PFSK-1 (cell line): ENCODE measurements at regions not wholly inside any gene's neighbourhood (a gene's known extent, or its start where the extent isn't known, plus 50 kb on each side); places are given as distances from the start of the nearest gene placed in this dataset.

ENCODE experiments used
- FOXP2 ChIP-seq: optimal IDR thresholded peaks from 2 replicates; pipeline ENCODE3; 2011; ENCODE audit warnings: borderline replicate concordance, control low read depth, inconsistent platforms; ENCODE audit not compliant: insufficient read depth; ENCODE audit errors: extremely low read length, extremely low read depth
- POLR2AphosphoS5 ChIP-seq: IDR thresholded peaks from 2 replicates; pipeline ENCODE4 v1.6.1; 2012; ENCODE audit warnings: low read depth, mild to moderate bottlenecking, control low read depth, low read length, moderate library complexity
- REST ChIP-seq, 2 experiments: IDR thresholded peaks; 2 replicates each; pipeline versions ENCODE4 v1.6.1 to v1.8.0; 2011 to 2012; ENCODE audit warnings: low read depth in 2 of 2, low read length in 2 of 2, control low read depth in 1 of 2, inconsistent platforms in 1 of 2, mild to moderate bottlenecking in 1 of 2, moderate library complexity in 1 of 2; ENCODE audit not compliant: insufficient read depth in 1 of 2
- SIN3A ChIP-seq: IDR thresholded peaks from 2 replicates; pipeline ENCODE4 v1.6.1; 2012; ENCODE audit warnings: mild to moderate bottlenecking, low read length, moderate library complexity, borderline replicate concordance; ENCODE audit not compliant: insufficient read depth
- TAF1 ChIP-seq: IDR thresholded peaks from 2 replicates; pipeline ENCODE4 v1.6.1; 2012; ENCODE audit warnings: low read length, control low read depth, borderline replicate concordance; ENCODE audit not compliant: insufficient read depth

DNA sequence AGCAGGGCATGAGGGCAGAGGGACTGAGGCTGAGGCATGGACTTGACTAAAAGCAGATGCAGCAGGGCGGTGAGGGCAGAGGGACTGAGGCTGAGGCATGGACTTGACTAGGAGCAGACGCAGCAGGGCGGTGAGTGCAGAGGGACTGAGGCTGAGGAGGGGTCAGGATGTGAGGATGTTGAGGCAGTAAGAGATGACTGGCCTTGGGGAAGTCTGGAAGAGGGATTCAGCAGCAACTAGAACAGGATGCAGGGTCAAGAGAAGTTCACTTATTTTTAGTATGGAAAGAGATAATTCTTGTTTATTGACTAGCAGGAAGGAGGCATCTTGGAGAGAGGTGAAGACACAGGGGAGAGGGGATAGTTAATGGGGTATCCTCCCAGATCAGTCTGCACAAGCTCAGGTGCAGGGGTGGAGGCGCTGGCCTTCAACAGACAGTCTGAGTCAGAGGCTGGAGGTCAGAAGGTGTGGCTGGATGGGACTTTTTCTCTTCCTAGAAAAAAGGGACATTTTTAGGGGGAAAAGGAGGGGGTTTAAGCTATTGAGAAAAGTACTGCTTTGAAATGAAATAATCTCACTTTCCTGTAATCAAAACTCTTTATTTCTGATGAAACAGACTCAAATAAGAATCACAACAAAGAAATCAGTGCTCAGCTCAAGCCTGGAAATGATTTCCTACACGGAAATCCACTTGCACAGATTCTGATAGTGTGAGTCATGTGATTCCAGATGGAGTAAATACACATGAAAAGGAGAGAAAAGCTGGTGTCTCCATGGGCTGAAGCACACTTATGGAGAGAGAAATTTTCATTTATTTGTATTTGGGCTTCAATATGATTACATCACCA, 130.9 kb downstream of the PALM2AKAP2 start:
- TF ChIP-seq POLR2AphosphoS5 (no peak), SIN3A (no peak), TAF1 (no peak), REST (IDR thresholded peaks at IDR 0.05; ENCODE audit: insufficient read depth in 1 of 2, low read depth in 2 of 2, low read length in 2 of 2) (no peak), FOXP2 (no peak)
